CD4-positive, alpha-beta memory T cell (primary cell): ENCODE measurements at regions not wholly inside any gene's neighbourhood (a gene's known extent, or its start where the extent isn't known, plus 50 kb on each side); places are given as distances from the start of the nearest gene placed in this dataset.

Source experiments
- CTCF ChIA-PET: fragments of 350-600 bp; sonication (Branson Sonifier 250); formaldehyde crosslinking; loops from one replicate; lab custom pipeline; 2021; ENCODE audit warnings: inconsistent platforms; ENCODE audit not compliant: partially characterized antibody; lab: Charles Lee
- POLR2A ChIA-PET: fragments of 350-600 bp; sonication (Branson Sonifier 250); formaldehyde crosslinking; loops from one replicate; lab custom pipeline; 2021; ENCODE audit not compliant: partially characterized antibody; lab: Charles Lee
- DNase-seq, 5 donors: peaks; one replicate each; pipeline versions ENCODE4 v3.0.0 to v3.0.0-alpha.2; 2020 to 2022; ENCODE audit warnings: mixed read lengths in 1 of 5
- H3K27ac ChIP-seq: one replicate; pipeline ENCODE4 v1.7.0; 2013; ENCODE audit warnings: low read depth, low read length
- H3K27me3 ChIP-seq: 2 replicates; pipeline ENCODE4 v1.7.0; 2013; ENCODE audit warnings: mild to moderate bottlenecking, low read length, moderate library complexity; ENCODE audit not compliant: insufficient read depth
- H3K36me3 ChIP-seq: 2 replicates; pipeline ENCODE4 v1.7.0; 2013; ENCODE audit warnings: mild to moderate bottlenecking, low read length, moderate library complexity; ENCODE audit not compliant: insufficient read depth
- H3K4me1 ChIP-seq: 2 replicates; pipeline ENCODE4 v1.7.0; 2013; ENCODE audit warnings: mild to moderate bottlenecking, low read length, moderate library complexity; ENCODE audit not compliant: insufficient read depth
- H3K4me3 ChIP-seq, 2 donors: one replicate each; pipeline ENCODE4 v1.7.0; 2013; ENCODE audit warnings: low read length in 2 of 2, mild to moderate bottlenecking in 1 of 2
- H3K9me3 ChIP-seq, 2 donors: one replicate each; pipeline ENCODE4 v1.7.0; 2013; ENCODE audit warnings: low read length in 2 of 2, control low read depth in 1 of 2; ENCODE audit not compliant: control insufficient read depth in 1 of 2
- H3K27ac Mint-ChIP-seq, 7 donors: one replicate each; pipeline ENCODE4 v1.8.0; 2020 to 2021; ENCODE audit warnings: mixed read lengths in 7 of 7, mild to moderate bottlenecking in 6 of 7, inconsistent platforms in 3 of 7, moderate library complexity in 3 of 7
- H3K27me3 Mint-ChIP-seq, 2 donors: one replicate each; pipeline ENCODE4 v1.8.0; 2020 to 2021; ENCODE audit warnings: mixed read lengths in 2 of 2
- H3K36me3 Mint-ChIP-seq, 2 donors: one replicate each; pipeline ENCODE4 v1.8.0; 2020 to 2021; ENCODE audit warnings: mixed read lengths in 2 of 2, inconsistent platforms in 1 of 2, mild to moderate bottlenecking in 1 of 2
- H3K4me1 Mint-ChIP-seq, 4 donors: one replicate each; pipeline ENCODE4 v1.8.0; 2020 to 2021; ENCODE audit warnings: mixed read lengths in 4 of 4, mild to moderate bottlenecking in 1 of 4
- H3K4me3 Mint-ChIP-seq, 8 donors: one replicate each; pipeline ENCODE4 v1.8.0; 2020 to 2021; ENCODE audit warnings: mixed read lengths in 8 of 8, mild to moderate bottlenecking in 7 of 8, moderate library complexity in 6 of 8, inconsistent platforms in 3 of 8
- H3K9me3 Mint-ChIP-seq, 8 donors: one replicate each; pipeline ENCODE4 v1.8.0; 2020 to 2021; ENCODE audit warnings: mixed read lengths in 8 of 8, mild to moderate bottlenecking in 5 of 8, inconsistent platforms in 3 of 8, moderate library complexity in 1 of 8
- intact Hi-C: fragments of 100-400 bp; cut with micrococcal nuclease; formaldehyde crosslinking; loops from one replicate; pipeline ENCODE4 v1.15.1; 2023

- Mint-ChIP-seq H3K4me3 (no peak overlapping the region), H3K9me3 (peaks cover 0 to 9% (median 4%) of the 10 kb centered on the region in 8 donors), H3K4me1 (no peaks in the 10 kb centered on the region), H3K27ac (no peak overlapping the region), H3K36me3 (no peaks in the 10 kb centered on the region), H3K27me3 (no peaks in the 10 kb centered on the region)
- POLR2A ChIA-PET, result no interaction called here
- Histone ChIP-seq H3K27me3 (no peaks in the 10 kb centered on the region), H3K4me1 (no peaks in the 10 kb centered on the region), H3K4me3 (no peak overlapping the region), H3K36me3 (no peaks in the 10 kb centered on the region), H3K27ac (no peak overlapping the region), H3K9me3 (no peaks in the 10 kb centered on the region)
- DNase-seq, result no peak
- intact Hi-C loops, result no loop called here
- CTCF ChIA-PET, result no interaction called here
Measured at GRCh38 chr13:64069892-64070291, 2654.2 kb upstream of the PCDH20 start.

- intact Hi-C loops, result no loop called here
- peaks cover 0 to 14% (median 3%) of the 10 kb centered on the region in 8 donors for H3K9me3 Mint-ChIP-seq
Measured at GRCh38 chr13:64066711-64067110, 2651.1 kb upstream of the PCDH20 start.

GRCh38 chr13:64061649-64062048 lies 2646.0 kb upstream of the PCDH20 start:
- Mint-ChIP-seq H3K27ac (no peak overlapping the region), H3K27me3 (no peaks in the 10 kb centered on the region), H3K4me1 (no peaks in the 10 kb centered on the region), H3K4me3 (no peak overlapping the region), H3K9me3 (peaks cover 0 to 19% (median 11%) of the 10 kb centered on the region in 8 donors), H3K36me3 (no peaks in the 10 kb centered on the region)
- no peak overlapping the region for H3K4me3 ChIP-seq
- H3K4me1 ChIP-seq, result no peaks in the 10 kb centered on the region
- ChIA-PET POLR2A (no interaction called here), CTCF (no interaction called here)
- DNase-seq, result no peak
- H3K9me3 ChIP-seq, result no peaks in the 10 kb centered on the region
- H3K27ac ChIP-seq, result no peak overlapping the region
- intact Hi-C loops, result no loop called here
- no peaks in the 10 kb centered on the region for H3K36me3 ChIP-seq
- no peaks in the 10 kb centered on the region for H3K27me3 ChIP-seq

More at GRCh38 chr13:64066711-64067110, 2651.1 kb upstream of the PCDH20 start:
- H3K9me3 ChIP-seq, result no peaks in the 10 kb centered on the region
- no peaks in the 10 kb centered on the region for H3K36me3 Mint-ChIP-seq
- no peaks in the 10 kb centered on the region for H3K27me3 ChIP-seq
- DNase-seq, result no peak
- H3K27me3 Mint-ChIP-seq, result no peaks in the 10 kb centered on the region
- H3K4me1 Mint-ChIP-seq, result no peaks in the 10 kb centered on the region
- no peak overlapping the region for H3K27ac Mint-ChIP-seq
- no peaks in the 10 kb centered on the region for H3K4me1 ChIP-seq
- POLR2A ChIA-PET, result no interaction called here
- no peak overlapping the region for H3K4me3 ChIP-seq
- no peak overlapping the region for H3K27ac ChIP-seq
- CTCF ChIA-PET, result no interaction called here
- no peak overlapping the region for H3K4me3 Mint-ChIP-seq
- no peaks in the 10 kb centered on the region for H3K36me3 ChIP-seq

DNA sequence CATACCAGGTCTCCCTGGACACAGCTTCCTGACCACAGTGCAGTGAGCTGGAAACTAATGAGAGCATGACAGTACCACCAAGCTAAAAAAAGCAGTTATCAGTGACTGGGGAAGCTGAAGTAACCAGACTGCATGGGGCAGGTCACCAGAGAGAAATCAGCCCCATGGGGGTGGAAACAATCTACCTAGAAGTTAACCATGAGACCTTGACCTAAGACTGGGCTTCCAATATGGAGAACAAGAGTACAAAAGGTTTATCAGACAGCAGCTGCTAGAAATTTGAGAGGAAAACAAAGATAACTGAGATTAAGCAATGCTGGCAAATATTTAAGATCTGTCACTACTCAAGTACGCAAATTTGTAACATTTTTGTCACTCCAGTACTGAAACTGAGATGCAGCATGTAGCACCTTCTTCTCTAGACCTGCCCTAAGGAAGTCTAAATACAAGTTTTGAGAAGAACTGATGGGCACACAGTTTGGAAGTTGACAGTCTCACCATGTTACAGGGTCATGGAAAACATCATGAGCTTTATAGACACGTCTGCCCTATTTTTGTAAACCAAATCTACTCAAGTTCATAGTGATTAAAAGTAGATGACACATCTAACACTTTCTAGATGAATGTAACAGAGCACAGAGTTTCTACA lies 2641.8 kb upstream of the PCDH20 start:
- no peaks in the 10 kb centered on the region for H3K4me1 ChIP-seq
- H3K27ac ChIP-seq, result no peak overlapping the region
- intact Hi-C loops, result no loop called here
- Mint-ChIP-seq H3K4me1 (no peaks in the 10 kb centered on the region), H3K27me3 (no peaks in the 10 kb centered on the region), H3K36me3 (no peaks in the 10 kb centered on the region), H3K9me3 (peaks cover 0 to 21% (median 11%) of the 10 kb centered on the region in 8 donors), H3K27ac (no peak overlapping the region), H3K4me3 (no peak overlapping the region)
- no peaks in the 10 kb centered on the region for H3K36me3 ChIP-seq
- no peaks in the 10 kb centered on the region for H3K27me3 ChIP-seq
- no peaks in the 10 kb centered on the region for H3K9me3 ChIP-seq
- no peak for DNase-seq
- ChIA-PET CTCF (no interaction called here), POLR2A (no interaction called here)
- no peak overlapping the region for H3K4me3 ChIP-seq

GRCh38 chr13:64054321-64054720 lies 2638.7 kb upstream of the PCDH20 start:
- ChIA-PET POLR2A (no interaction called here), CTCF (no interaction called here)
- DNase-seq, result no peak
- intact Hi-C loops, result no loop called here
- Histone ChIP-seq H3K27ac (no peak overlapping the region), H3K4me3 (no peak overlapping the region), H3K36me3 (no peaks in the 10 kb centered on the region), H3K9me3 (no peaks in the 10 kb centered on the region), H3K27me3 (no peaks in the 10 kb centered on the region), H3K4me1 (no peaks in the 10 kb centered on the region)
- no peak overlapping the region for H3K27ac Mint-ChIP-seq
- H3K36me3 Mint-ChIP-seq, result no peaks in the 10 kb centered on the region
- H3K4me3 Mint-ChIP-seq, result no peak overlapping the region
- no peaks in the 10 kb centered on the region for H3K27me3 Mint-ChIP-seq
- no peaks in the 10 kb centered on the region for H3K4me1 Mint-ChIP-seq
- H3K9me3 Mint-ChIP-seq, result peaks cover 0 to 18% (median 9%) of the 10 kb centered on the region in 8 donors

- Histone ChIP-seq H3K27ac (no peak overlapping the region), H3K9me3 (no peaks in the 10 kb centered on the region), H3K4me3 (no peak overlapping the region), H3K27me3 (no peaks in the 10 kb centered on the region), H3K4me1 (no peaks in the 10 kb centered on the region), H3K36me3 (no peaks in the 10 kb centered on the region)
- H3K36me3 Mint-ChIP-seq, result no peaks in the 10 kb centered on the region
- H3K4me3 Mint-ChIP-seq, result no peak overlapping the region
- no peak for DNase-seq
- H3K4me1 Mint-ChIP-seq, result no peaks in the 10 kb centered on the region
- peaks cover 0 to 18% (median 6%) of the 10 kb centered on the region in 8 donors for H3K9me3 Mint-ChIP-seq
- intact Hi-C loops, result no loop called here
- POLR2A ChIA-PET, result no interaction called here
- no peak overlapping the region for H3K27ac Mint-ChIP-seq
- H3K27me3 Mint-ChIP-seq, result no peaks in the 10 kb centered on the region
- CTCF ChIA-PET, result no interaction called here
Measured at GRCh38 chr13:64052521-64052920, 2636.9 kb upstream of the PCDH20 start.

GRCh38 chr13:64051278-64051677 lies 2635.6 kb upstream of the PCDH20 start:
- Histone ChIP-seq H3K4me3 (no peak overlapping the region), H3K27me3 (no peaks in the 10 kb centered on the region), H3K4me1 (no peaks in the 10 kb centered on the region), H3K9me3 (no peaks in the 10 kb centered on the region), H3K27ac (no peak overlapping the region), H3K36me3 (no peaks in the 10 kb centered on the region)
- Mint-ChIP-seq H3K4me1 (no peaks in the 10 kb centered on the region), H3K4me3 (no peak overlapping the region), H3K9me3 (peaks cover under 1 to 18% (median 8%) of the 10 kb centered on the region in 8 donors), H3K27ac (no peak overlapping the region), H3K36me3 (no peaks in the 10 kb centered on the region), H3K27me3 (no peaks in the 10 kb centered on the region)
- intact Hi-C loops, result no loop called here
- POLR2A ChIA-PET, result no interaction called here
- CTCF ChIA-PET, result no interaction called here
- no peak for DNase-seq
